Pancreas (tissue), 10 donors: ENCODE measurements at regions not wholly inside any gene's neighbourhood (a gene's known extent, or its start where the extent isn't known, plus 50 kb on each side); places are given as distances from the start of the nearest gene placed in this dataset.
A peak's percentile ranks its signal among the peaks of the same experiment; 100 is the strongest.

Experiments used
- ATAC-seq, 4 donors: fragments of 200-7000 bp; cut with Tn5 transposase; one replicate each; pipeline versions ENCODE4 v1.8.0 to v1.9.1; 2020; ENCODE audit warnings: mild to moderate bottlenecking in 4 of 4, moderate library complexity in 4 of 4
- DNase-seq, 6 donors: peaks; one replicate each; pipeline ENCODE4 v3.0.0-alpha.2; 2020
- FAIRE-seq: peaks from 2 replicates; lab custom pipeline; 2012; peaks lifted over from hg19 to GRCh38; lab: Jason Lieb, UNC
- H3K27ac ChIP-seq, 4 donors: fragments of 200-600 bp; sonication (generic); 1 replicate in 3 of 4; 2 replicates in 1 of 4; pipeline versions ENCODE4 v1.5.0 to v1.8.0; 2020
- H3K27me3 ChIP-seq, 4 donors: fragments of 200-600 bp; one replicate each; pipeline ENCODE4 v1.8.0; 2021
- H3K36me3 ChIP-seq, 3 donors: fragments of 200-600 bp; sonication (generic) in 1 of 3; one replicate each; pipeline versions ENCODE4 v1.5.0 to v1.8.0; 2020 to 2021
- H3K4me1 ChIP-seq, 3 donors: fragments of 200-600 bp; one replicate each; pipeline ENCODE4 v1.8.0; 2021
- H3K4me3 ChIP-seq, 4 donors: fragments of 200-600 bp; sonication (generic) in 2 of 4; one replicate each; pipeline versions ENCODE4 v1.5.0 to v1.8.0; 2020 to 2021
- H3K9me3 ChIP-seq, 4 donors: fragments of 200-600 bp; one replicate each; pipeline ENCODE4 v1.8.0; 2021
- CTCF ChIP-seq, 4 donors: fragments of 200-600 bp; sonication (generic) in 3 of 4; IDR thresholded peaks; one replicate each; pipeline versions ENCODE4 v1.5.0 to v1.8.0; 2021; ENCODE audit warnings: antibody characterized with exemption in 4 of 4
- WGBS, 2 donors: extraction: QIAGEN DNeasy Blood & Tissue Kit; methylation state at CpG; one replicate each; pipeline ENCODE4 v1.1.7; 2013; 5-methylcytosine and 5-hydroxymethylcytosine counted together
- intact Hi-C, 3 donors: fragments of 100-400 bp; cut with DNase I; formaldehyde crosslinking; loops; one replicate each; pipeline versions ENCODE4 v1.11.1 to v1.14.2; 2022
- donor health status: healthy with polysubstance abuse.
- donor health status: DM: no; HTN: no; CAD: no; lungs with moderate emphysema.
- donor health status: DM: no; HTN: no; CAD: no.
- donor health status: control.
- donor health status: control.
- donor health status: Bipolar disorder and iron deficiency.
- donor health status: DM: yes; HTN: yes; CAD: no.
- donor health status: DM: no; HTN: no; CAD: no.
- donor health status: DM: no; HTN: no; CAD: no.
- donor health status: DM: yes; HTN: yes; CAD: no.

DNA sequence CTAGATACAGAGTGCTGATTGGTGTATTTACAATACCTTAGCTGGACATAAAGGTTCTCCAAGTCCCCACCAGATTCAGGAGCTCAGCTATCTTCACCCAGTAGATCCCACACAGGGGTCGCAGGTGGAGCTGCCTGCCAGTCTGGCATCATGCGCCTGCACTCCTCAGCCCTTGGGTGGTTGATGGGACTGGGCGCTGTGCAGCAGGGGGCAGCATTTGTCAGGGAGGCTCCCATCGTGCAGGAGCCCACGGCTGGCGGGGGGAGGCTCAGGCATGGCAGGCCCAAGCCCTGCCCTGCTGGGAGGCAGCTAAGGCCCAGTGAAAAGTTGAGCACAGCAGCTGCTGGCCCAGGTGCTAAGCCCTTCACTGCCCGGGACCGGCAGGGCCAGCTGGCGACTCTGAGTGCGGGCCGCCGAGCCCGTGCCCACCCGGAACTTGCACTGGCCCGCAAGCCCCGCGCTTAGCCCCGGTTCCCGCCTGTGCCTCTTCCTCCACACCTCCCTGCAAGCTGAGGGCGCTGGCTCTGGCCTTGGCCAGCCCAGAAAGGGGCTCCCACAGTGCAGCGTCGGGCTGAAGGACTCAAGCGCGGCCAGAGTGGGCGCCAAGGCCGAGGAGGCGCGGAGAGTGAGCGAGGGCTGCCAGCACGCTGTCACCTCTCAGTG lies 314.1 kb upstream of the ATP10B start:
- intact Hi-C loops: no loop called here
- H3K27me3 ChIP-seq: no peaks in the 10 kb centered on the region
- no peaks in the 10 kb centered on the region for H3K36me3 ChIP-seq
- no peaks in the 10 kb centered on the region for H3K9me3 ChIP-seq
- no peak overlapping the region for H3K4me3 ChIP-seq
- ATAC-seq (no peak), FAIRE-seq (no peak), DNase-seq (peak in 1 of 6 donors; percentile 57)
- H3K4me1 ChIP-seq: no peaks in the 10 kb centered on the region
- WGBS, 2 donors: 95% methylated on average over 30 of the region's 30 CpGs
- H3K27ac ChIP-seq: no peak overlapping the region
- TF ChIP-seq CTCF (IDR thresholded peaks at IDR 0.05): no peak

DNA sequence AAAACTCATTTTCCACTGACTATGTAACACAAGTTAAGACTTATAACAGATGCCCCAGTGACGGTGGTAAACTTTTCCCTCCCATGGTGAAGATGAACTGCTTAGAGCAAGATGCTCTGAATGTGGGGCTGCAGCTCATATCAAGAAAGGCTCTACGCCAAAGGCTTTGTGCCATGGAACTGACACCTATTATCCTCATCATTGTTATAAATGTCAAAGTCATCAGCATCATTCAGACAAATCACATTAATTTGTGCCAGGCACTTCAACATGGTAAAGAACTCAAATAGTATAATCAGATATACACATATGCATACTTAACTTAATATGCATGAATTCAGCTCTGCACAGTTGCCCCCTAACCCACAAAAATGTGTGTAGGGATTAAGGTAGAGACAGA lies 305.9 kb upstream of the ATP10B start:
- no peaks in the 10 kb centered on the region for H3K27me3 ChIP-seq
- no peak for ATAC-seq
- H3K9me3 ChIP-seq: no peaks in the 10 kb centered on the region
- TF ChIP-seq CTCF (IDR thresholded peaks at IDR 0.05): no peak
- H3K27ac ChIP-seq: no peak overlapping the region
- WGBS, 2 donors: 84 to 93% methylated on average over 2 of the region's 2 CpGs
- no peaks in the 10 kb centered on the region for H3K36me3 ChIP-seq
- DNase-seq: no peak
- FAIRE-seq: no peak
- H3K4me1 ChIP-seq: no peaks in the 10 kb centered on the region
- H3K4me3 ChIP-seq: no peak overlapping the region
- intact Hi-C loops: no loop called here

GRCh38 chr5:161155451-161155850 lies 303.4 kb upstream of the ATP10B start:
- intact Hi-C loops: no loop called here
- TF ChIP-seq CTCF (IDR thresholded peaks at IDR 0.05): no peak
- ATAC-seq: no peak
- WGBS, 2 donors: 78 to 97% methylated on average over 1 of the region's 1 CpG
- no peak for DNase-seq
- no peaks in the 10 kb centered on the region for H3K27me3 ChIP-seq
- H3K4me3 ChIP-seq: no peak overlapping the region
- H3K36me3 ChIP-seq: no peaks in the 10 kb centered on the region
- H3K27ac ChIP-seq: no peak overlapping the region
- no peak for FAIRE-seq
- no peaks in the 10 kb centered on the region for H3K9me3 ChIP-seq
- no peaks in the 10 kb centered on the region for H3K4me1 ChIP-seq

DNA sequence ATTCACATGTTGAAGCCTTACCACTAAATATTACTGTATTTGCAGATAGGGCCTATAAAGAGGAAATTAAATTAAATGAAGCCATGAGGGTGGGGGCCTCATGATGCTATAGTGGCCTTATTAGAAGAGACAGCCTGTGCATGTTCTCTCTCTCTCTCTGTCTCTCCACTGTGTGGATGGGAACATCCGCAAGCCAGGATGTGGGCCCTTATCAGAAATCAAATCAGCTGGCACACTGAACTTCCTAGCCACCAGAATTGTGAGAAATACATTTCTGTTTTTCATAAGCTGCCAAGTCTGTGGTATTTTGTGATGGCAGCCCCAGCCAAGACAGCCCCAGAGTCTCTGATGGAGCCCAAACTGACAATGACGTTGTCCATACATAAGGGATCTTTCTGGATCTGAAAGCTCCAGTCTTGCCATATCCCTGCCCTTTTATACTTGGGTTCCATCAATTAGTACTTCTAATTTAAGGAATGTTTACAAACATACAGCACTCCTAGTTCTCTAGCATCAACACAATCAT lies 300.5 kb upstream of the ATP10B start:
- TF ChIP-seq CTCF (IDR thresholded peaks at IDR 0.05): no peak
- DNase-seq (no peak), ATAC-seq (no peak), FAIRE-seq (no peak)
- Histone ChIP-seq H3K27ac (no peak overlapping the region), H3K9me3 (no peaks in the 10 kb centered on the region), H3K4me1 (no peaks in the 10 kb centered on the region), H3K27me3 (no peaks in the 10 kb centered on the region), H3K36me3 (no peaks in the 10 kb centered on the region), H3K4me3 (no peak overlapping the region)
- WGBS, 2 donors: 87 to 95% methylated on average over 2 of the region's 2 CpGs
- intact Hi-C loops: no loop called here

- no peak for TF ChIP-seq CTCF (IDR thresholded peaks at IDR 0.05)
- Histone ChIP-seq H3K4me3 (no peak overlapping the region), H3K36me3 (no peaks in the 10 kb centered on the region), H3K4me1 (no peaks in the 10 kb centered on the region), H3K27me3 (no peaks in the 10 kb centered on the region), H3K9me3 (no peaks in the 10 kb centered on the region), H3K27ac (no peak overlapping the region)
- ATAC-seq: no peak
- no peak for DNase-seq
- intact Hi-C loops: no loop called here
- WGBS, 2 donors: 76 to 84% methylated on average over 2 of the region's 2 CpGs
- no peak for FAIRE-seq
These were observed 298.5 kb upstream of the ATP10B start for GRCh38 chr5:161150441-161150988.
